HS-5 (cell line): ENCODE measurements at regions not wholly inside any gene's neighbourhood (a gene's known extent, or its start where the extent isn't known, plus 50 kb on each side); places are given as distances from the start of the nearest gene placed in this dataset.
A peak's percentile ranks its signal among the peaks of the same experiment; 100 is the strongest.
"Not testable (repeated sequence)": the region's sequence is repeated elsewhere in the genome, so short reads cannot be mapped to it uniquely, and the experiment has no call there.

Source experiments
- DNase-seq: peaks from one replicate; pipeline ENCODE4 v3.0.0-alpha.2; 2012; ENCODE audit warnings: low read depth

- DNase-seq: no peak
Observed at GRCh38 chr14:28608851-28609828, 157.4 kb upstream of the FOXG1 start.

GRCh38 chr14:28612414-28612813 is 154.2 kb upstream of the FOXG1 start:
- DNase-seq: no peak

- no peak for DNase-seq
Observed at GRCh38 chr14:28613532-28613931, 153.1 kb upstream of the FOXG1 start.

- DNase-seq: no peak
Observed at GRCh38 chr14:28626780-28627179, 139.8 kb upstream of the FOXG1 start.

- no peak for DNase-seq
Observed at GRCh38 chr14:28629328-28630004, 137.1 kb upstream of the FOXG1 start.

GRCh38 chr14:28630100-28630499 is 136.5 kb upstream of the FOXG1 start:
- no peak for DNase-seq

GRCh38 chr14:28635387-28635786 is 131.2 kb upstream of the FOXG1 start:
- DNase-seq: no peak

- DNase-seq: not testable (repeated sequence)
Observed at GRCh38 chr14:28635816-28636215, 130.8 kb upstream of the FOXG1 start.

- DNase-seq: not testable (repeated sequence)
Observed at GRCh38 chr14:28641189-28641588, 125.4 kb upstream of the FOXG1 start.

- peak; percentile 71 for DNase-seq
Observed at GRCh38 chr14:28651148-28651547, 115.4 kb upstream of the FOXG1 start.

- DNase-seq: no peak
Observed at GRCh38 chr14:28652782-28653181, 113.8 kb upstream of the FOXG1 start.

- DNase-seq: no peak
Observed at GRCh38 chr14:28653521-28653920, 113.1 kb upstream of the FOXG1 start.

- DNase-seq: no peak
Observed at GRCh38 chr14:28656704-28657255, 109.8 kb upstream of the FOXG1 start.

- DNase-seq: peak; percentile 61
Observed at GRCh38 chr14:28661171-28661772, 105.3 kb upstream of the FOXG1 start.

GRCh38 chr14:28666961-28667360 is 99.6 kb upstream of the FOXG1 start:
- no peak for DNase-seq

- no peak for DNase-seq
Observed at GRCh38 chr14:28671425-28671824, 95.2 kb upstream of the FOXG1 start.

GRCh38 chr14:28673056-28673455 is 93.5 kb upstream of the FOXG1 start:
- no peak for DNase-seq

- DNase-seq: peak; percentile 88
Observed at GRCh38 chr14:28676479-28676878, 90.1 kb upstream of the FOXG1 start.

GRCh38 chr14:28677381-28677780 is 89.2 kb upstream of the FOXG1 start:
- no peak for DNase-seq

GRCh38 chr14:28678887-28679286 is 87.7 kb upstream of the FOXG1 start:
- DNase-seq: no peak

- DNase-seq: no peak
Observed at GRCh38 chr14:28681681-28682080, 84.9 kb upstream of the FOXG1 start.

- DNase-seq: no peak
Observed at GRCh38 chr14:28690029-28690692, 76.4 kb upstream of the FOXG1 start.
